NOMO-1 treated with dmso at 0.1 percent for 144 hours (cell line): ENCODE measurements at regions not wholly inside any gene's neighbourhood (a gene's known extent, or its start where the extent isn't known, plus 50 kb on each side); places are given as distances from the start of the nearest gene placed in this dataset.

ENCODE experiments used
- DNase-seq: peaks from one replicate; lab custom pipeline; 2025; ENCODE audit not compliant: unreplicated experiment; lab: John Stamatoyannopoulos, UW

DNA sequence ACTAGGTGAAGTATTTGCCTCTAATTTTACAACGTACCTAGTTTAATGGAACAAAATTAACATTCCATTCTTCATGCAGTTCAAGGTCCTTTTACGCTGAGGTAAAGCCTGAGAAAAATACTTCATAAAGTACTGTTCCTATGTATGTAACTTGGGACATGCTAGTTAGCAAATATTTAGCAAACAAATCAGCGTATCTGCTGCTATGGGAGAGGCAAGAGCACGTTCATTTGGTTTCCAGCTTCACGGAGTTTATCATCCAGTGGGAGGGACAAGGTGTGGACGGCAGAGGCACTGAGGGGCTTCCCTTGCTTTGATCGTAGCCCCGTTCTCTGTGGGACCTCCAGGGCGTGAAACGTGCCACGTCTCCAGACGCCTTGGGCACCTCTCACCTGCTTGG lies 248.8 kb downstream of the IRS2 start:
- no peak for DNase-seq

DNA sequence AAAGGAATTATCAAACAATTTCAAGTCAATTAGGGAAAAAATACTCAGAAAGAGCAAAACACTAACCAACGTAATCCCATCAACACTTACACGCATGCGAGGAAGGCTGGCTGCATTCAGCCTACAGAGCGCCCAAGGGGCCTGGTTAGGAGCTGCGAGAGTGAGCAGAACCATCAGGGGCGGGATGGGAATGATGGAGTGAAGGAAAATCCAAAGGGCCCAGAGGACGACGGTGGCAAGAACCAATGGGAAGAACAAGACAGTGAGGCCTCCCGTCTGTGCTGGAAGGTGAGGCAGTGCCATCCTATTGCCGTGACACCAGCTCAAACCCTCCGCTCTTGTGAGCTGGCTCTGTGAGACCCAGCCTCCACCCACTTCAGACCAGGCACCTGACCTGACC lies 253.0 kb downstream of the IRS2 start:
- DNase-seq: no peak

GRCh38 chr13:109529964-109530363 lies 256.4 kb downstream of the IRS2 start:
- no peak for DNase-seq

GRCh38 chr13:109521719-109522118 lies 264.7 kb downstream of the IRS2 start:
- DNase-seq: no peak

DNA sequence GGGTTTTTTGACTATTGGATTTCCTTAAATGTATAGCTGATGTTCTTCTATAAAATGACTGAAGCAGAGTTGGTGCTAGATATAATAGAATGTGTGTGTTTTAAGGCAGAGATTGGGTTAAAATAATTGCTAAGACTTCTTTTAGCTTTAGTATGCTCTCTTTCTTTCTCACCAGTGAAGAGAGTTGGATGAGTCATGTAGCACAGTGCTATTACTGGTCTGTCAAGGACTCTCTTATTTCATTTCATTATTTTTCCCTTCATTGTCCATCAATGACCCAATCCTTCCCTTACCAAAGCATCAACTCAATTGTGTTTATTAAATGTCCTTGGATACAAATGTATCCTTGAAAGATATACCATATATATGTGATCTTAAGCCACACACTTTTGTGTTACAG lies 268.9 kb downstream of the IRS2 start:
- no peak for DNase-seq

DNA sequence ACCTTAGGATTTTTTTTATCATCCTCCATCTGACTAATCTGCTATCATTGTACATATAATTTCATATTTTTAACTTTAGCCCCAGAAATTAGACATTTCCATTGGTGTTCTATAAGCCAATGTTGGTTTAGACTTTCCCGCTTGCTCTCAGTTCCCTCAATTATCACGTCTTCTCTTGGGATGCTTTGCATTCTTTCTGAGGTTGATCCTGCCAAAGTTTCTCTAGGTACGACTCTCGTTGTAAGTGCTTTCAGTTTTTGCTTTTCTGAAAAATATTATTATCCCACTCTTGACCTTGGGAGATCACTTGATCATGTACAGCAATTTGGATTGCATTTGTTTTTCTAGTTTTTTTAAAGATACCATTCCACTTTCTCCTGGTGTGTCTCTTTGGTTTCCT lies 270.2 kb downstream of the IRS2 start:
- no peak for DNase-seq

DNA sequence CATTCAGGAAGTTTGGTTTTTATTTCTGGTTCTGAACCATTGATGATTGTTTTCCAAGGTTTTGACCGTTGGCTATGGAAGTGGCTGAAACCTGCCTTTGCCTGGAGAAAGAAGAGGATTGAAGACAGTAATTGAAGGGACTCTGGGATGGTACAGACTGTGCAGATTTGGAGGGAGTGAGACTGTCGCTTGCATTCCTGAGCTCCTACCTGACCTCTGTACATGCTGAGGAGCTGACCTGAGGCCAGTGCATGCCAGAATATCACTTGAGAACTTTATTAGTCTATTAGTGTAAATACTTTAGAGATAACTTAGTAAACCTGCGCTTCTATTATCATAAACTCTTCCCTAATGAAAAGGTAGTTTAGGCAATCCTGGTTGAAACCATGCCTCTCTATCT lies 276.4 kb downstream of the IRS2 start:
- no peak for DNase-seq

DNA sequence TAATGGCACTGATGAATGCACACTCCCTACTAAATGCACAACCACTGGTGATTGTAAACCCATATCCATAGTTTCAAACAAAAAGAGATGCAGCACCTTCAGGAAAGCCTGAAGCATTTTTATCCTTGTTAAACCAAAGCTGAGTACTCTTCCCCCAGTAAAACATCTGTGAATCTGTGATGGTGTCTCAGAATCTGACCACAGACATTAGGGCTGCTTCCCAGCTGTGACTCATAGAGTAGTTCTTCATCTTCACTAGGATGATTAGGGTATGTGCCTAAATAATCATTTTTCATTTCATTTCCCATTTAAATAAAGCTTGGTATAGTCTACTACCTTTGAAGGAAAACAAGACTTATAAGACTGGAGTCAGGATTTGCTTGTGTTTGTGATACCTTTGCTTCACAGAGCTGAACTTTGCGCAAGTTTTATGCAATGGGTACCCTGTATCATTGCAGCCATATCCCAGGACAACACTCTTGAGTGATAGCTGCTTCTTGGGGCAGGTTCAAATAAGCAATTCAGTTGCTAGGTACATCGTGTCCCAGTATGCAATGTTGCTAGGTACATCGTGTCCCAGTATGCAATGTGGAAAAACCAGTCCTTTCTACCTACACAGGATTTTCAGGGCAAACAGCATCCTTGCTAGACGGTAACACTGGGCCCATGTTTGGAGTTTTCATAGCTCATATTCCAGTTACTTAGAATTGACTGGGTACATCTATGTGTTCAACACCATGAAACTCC lies 277.1 kb downstream of the IRS2 start:
- no peak for DNase-seq

DNA sequence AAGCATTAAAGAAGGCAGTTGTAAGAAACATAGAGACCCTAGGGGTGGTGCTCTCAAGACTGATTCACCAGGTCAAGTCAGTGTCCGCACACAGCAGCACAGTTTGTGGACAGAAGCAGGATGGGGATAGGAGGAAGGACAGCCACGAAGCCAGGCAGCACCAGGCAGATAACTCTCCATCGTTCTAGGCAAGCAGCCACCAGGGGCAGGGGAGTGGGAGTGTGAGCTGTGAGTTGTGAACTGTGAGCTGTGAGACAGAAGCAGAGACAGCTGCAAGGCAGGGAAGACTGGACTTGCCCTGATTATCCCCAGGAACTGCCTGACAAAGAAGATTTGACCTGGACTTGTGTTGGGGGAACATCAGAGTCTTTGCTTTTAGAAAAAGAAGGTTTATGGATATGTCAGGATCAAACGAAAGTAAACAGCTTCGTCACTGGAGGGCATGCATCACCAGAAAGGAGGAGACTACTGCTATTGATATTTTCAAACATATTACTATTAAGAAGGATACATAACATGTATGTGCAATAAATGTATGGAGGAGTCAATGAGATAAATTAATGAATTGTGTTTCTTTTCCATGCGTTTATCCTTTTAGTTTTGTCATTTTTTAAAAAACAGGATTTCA lies 286.1 kb downstream of the IRS2 start:
- no peak for DNase-seq

DNA sequence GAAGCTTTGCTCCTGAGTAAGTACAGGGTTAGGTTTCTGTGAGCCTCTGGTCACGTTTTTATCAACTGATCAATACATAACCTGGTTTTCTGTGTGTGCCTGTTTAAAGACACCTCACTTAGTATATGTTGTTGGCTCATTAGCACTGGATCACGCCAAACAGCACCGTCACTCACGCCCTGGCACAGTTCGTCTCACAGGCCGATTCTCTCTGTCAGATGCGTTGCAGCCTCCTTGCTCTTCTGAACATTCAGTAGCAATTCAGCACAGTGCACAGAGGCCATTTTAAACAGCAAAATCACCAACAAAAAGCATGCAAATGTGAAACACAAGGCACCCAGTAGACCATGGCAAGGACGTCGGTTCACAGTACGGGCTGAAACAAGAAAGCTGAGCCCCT lies 288.5 kb downstream of the IRS2 start:
- no peak for DNase-seq

GRCh38 chr13:109496216-109496615 lies 290.2 kb downstream of the IRS2 start:
- DNase-seq: no peak

DNA sequence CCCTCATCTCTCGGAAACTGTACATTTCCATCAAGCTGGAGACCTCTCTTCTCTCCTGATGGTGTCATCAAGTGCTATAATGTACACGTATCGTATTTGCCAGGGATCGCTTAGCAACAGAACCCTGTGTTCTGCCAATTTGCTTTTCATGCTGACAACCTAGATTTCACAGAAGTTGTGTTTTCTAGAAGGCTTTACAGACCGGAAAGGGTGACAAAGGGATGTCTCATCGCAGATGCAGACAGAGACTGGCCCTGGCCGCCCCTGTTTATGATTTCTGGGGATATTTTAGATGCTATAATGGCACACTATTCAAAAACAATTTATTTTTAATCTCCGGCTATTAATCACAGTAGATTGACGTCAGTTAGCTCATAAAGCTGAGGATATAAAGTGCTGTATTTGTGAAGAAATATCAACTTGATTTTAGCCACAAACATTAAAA lies 291.4 kb downstream of the IRS2 start:
- no peak for DNase-seq

GRCh38 chr13:109485136-109485794 lies 301.1 kb downstream of the IRS2 start:
- DNase-seq: no peak

DNA sequence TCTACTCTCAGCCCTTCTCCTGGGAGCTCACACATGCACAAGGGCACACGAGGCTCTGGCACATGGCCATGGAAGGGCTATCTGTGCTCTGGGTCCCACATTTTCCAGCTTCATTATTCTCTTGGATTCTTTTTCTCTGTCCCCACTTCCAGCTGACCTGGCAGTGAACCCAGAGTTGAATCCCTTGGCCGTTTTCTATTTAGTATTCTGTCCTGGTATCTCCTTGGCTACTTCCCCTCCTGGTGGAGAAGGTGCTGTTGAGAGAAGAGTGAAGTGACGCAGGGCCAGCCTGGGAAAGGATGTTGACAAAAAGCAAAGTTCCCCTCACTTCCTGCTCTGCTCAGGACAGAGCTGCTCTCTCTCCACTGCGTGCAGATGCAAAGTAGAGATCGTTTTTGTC lies 303.1 kb downstream of the IRS2 start:
- DNase-seq: no peak

DNA sequence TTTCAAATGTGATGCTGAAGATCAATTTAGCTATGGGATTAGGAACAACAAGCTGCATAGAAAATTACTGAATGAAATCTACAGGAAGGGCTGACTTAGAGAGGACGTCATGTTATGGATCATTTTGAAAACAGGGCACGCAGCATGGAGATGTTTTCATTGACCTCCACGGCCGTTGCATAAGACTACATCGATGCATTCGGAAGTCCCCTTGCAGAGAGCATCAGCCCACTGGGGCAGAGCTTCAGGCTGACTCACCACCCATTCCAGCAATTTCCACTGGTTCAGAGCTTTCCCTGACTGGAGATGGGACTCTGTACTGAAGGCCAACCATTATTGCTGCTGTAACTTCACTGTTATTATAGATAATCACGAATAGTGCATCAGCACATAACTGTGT lies 305.3 kb downstream of the IRS2 start:
- no peak for DNase-seq

- no peak for DNase-seq
Observed at GRCh38 chr13:109480011-109480955, 306.1 kb downstream of the IRS2 start.

DNA sequence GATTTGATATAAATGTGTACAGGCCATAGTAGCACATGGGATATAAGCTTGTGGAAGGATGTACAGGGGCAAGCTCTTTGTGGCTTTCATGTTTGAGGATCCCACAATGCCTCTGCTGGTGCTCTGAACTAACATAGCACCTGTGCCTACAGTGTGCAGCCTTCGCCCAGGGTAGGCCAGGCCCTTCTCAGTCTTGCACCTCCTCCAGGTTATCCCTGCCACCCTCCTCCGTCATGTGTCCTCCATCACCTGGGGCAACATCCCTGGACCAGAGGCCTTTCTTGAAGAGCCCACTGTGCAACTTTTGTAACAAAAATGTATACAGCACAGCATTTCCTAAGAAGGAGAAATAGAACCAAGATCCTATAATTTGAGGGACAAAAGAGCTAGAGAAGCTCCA lies 306.8 kb downstream of the IRS2 start:
- no peak for DNase-seq

DNA sequence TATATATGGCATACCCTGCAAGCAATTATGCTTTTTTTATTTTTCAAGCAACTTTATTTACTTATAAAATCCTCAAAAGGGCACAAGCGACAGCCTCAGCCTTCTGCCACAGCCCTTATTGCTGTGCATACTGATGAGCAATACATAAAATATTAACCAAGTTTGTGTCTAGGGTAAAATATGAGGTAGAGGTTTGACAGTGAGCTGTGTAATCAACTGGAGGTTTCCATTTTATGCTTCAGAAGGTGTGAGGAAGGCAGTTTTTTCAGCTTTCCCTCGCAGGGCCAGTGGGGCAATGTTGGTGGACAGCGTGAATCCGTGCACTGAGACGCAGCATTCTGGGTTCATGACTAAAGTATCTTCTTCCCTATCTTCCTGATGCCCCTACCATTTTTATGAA lies 310.4 kb downstream of the IRS2 start:
- no peak for DNase-seq

GRCh38 chr13:109468123-109468522 lies 318.3 kb downstream of the IRS2 start:
- DNase-seq: no peak

DNA sequence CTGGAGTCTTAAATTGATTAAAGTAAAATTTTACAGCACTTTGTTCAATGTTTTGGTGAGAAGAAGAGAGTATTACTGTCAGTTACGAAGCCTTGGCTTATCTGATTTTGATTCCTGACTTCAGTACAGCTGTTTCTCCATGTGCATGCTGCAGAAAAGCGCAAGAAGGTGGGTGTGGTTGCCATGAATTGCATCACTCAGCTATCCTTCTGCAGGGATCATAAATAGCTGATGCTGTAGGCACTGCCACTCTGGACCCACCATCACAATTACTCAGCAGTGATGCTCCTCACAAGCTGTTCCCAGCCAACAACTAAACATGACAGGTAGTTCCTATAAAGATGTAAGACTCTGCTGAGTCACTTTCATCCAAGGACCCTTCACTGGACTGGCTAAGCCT lies 321.2 kb downstream of the IRS2 start:
- no peak for DNase-seq

DNA sequence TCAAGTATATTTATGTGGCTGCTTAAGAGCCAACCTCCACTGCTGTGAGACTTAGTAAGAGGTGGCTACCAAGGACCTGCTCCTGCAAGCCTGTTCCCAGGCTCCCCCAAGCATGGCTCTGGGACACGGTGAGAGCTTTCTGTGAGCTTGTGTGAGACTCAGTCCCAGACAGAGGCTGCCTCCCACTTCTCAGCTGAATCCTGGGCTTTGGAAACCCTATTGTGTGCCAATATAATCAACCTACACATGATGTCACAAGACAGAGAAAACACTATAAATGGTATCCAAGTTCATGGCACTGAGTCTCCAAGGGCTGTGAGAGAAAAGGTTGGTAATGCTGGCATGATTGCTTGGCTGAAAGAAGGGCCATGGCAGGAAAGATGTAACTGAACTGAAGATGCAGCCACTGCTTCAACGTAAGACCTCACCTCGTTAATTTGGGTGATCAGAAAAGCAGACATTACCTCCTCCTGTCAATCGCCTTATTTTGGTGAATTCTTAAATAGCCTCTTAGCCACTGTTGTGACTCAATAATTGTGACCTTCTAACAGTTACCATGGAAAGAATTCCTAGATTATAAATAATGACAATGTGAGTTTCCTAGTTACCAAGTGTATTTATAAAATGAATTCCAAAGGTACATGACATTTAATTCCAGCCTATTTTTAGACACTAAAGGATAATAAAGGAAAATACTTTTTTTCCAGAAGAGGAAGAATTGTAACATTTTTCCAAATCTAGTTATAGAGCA lies 332.0 kb downstream of the IRS2 start:
- no peak for DNase-seq
